D721Med (cell line): ENCODE measurements at regions not wholly inside any gene's neighbourhood (a gene's known extent, or its start where the extent isn't known, plus 50 kb on each side); places are given as distances from the start of the nearest gene placed in this dataset.

Experiments
- DNase-seq: peaks from one replicate; pipeline ENCODE4 v3.0.0; 2011; ENCODE audit warnings: low spot score; ENCODE audit not compliant: insufficient read length
- FAIRE-seq: peaks from 2 replicates; lab custom pipeline; 2011; peaks lifted over from hg19 to GRCh38; lab: Jason Lieb, UNC
- TF ChIP-seq, protein P1 (sequence below): IDR thresholded peaks from 2 replicates; pipeline ENCODE4 v1.5.1; 2012; ENCODE audit warnings: mild to moderate bottlenecking, control low read depth; ENCODE audit not compliant: insufficient read depth; ENCODE audit errors: missing control alignments

DNA sequence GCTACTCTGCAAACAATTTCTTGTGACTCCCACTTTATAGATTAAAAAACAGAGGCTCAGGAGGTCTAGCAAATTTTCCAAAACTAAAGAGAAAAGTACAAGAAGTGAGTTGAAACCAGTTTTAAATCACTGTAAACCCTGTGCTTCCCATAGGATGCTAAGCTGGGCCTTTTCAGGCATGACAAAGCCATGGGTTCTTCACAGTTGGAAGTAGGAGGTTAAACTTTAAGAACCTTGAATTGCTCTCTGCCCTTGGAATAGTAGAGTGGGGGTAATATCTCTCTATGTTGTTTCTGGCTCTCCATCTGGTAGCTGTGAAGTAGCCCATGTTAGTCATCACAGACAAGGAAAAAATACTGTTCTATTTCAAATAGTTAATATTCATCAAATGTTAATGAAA, 193.6 kb upstream of the SATB1 start:
- TF ChIP-seq, protein P1, sequence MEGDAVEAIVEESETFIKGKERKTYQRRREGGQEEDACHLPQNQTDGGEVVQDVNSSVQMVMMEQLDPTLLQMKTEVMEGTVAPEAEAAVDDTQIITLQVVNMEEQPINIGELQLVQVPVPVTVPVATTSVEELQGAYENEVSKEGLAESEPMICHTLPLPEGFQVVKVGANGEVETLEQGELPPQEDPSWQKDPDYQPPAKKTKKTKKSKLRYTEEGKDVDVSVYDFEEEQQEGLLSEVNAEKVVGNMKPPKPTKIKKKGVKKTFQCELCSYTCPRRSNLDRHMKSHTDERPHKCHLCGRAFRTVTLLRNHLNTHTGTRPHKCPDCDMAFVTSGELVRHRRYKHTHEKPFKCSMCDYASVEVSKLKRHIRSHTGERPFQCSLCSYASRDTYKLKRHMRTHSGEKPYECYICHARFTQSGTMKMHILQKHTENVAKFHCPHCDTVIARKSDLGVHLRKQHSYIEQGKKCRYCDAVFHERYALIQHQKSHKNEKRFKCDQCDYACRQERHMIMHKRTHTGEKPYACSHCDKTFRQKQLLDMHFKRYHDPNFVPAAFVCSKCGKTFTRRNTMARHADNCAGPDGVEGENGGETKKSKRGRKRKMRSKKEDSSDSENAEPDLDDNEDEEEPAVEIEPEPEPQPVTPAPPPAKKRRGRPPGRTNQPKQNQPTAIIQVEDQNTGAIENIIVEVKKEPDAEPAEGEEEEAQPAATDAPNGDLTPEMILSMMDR, result no peak
- FAIRE-seq (no peak), DNase-seq (no peak)

DNA sequence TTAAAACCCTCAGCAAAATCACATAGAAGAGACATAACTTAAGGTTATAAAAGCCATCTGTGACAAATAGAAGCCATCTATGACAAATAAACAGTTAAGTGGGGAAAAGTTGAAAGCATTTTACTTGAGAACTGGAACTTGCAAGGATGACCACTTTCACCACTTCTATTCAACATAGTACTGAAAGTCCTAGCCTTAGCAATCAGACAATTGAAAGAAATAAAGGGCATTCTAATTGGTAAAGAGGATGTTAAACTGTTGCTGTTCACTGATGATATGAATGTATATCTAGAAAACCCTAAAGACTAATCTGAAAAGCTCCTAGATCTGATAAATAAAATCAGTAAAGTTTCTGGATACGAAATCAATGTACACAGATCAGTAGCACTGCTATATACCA, 186.9 kb upstream of the SATB1 start:
- FAIRE-seq, result no peak
- no peak for DNase-seq
- TF ChIP-seq, protein P1, result no peak

DNA sequence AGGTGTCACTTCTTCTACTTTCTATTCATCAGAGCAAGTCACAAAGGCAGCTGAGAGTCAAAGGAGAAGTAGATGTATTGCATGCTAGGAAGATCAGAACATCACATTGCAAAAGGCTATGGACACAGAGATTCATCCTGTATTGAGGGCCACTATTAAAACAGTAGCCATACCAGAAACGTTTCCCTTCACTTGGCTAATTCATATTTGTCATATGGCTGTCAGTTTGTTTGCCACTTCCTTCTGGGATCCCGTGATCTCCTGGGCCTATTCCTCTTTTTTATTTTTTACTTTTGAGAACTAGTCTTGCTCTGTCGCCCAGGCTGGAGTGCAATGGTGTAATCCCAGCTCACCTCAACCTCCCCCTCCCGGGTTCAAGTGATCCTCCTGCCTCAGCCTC, 184.0 kb upstream of the SATB1 start:
- DNase-seq, result no peak
- no peak for FAIRE-seq
- TF ChIP-seq, protein P1, result no peak

DNA sequence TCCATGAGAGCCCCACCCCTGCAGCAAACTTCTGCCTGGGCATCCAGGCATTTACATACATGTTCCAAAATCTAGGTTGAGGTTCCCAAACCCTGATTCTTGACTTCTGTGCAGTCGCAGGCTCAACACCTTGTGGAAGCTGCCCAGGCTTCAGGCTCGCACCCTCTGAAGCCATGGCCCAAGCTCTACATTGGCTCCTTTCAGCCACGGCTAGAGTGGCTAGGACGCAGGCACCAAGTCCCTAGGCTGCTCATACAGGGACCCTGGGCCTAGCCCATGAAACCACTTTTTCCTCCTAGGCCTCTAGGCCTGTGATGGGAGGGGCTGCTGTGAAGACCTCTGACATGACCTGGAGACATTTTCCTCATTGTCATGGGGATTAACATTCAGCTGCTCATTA, 172.8 kb upstream of the SATB1 start:
- TF ChIP-seq, protein P1, result no peak
- DNase-seq (no peak), FAIRE-seq (no peak)

DNA sequence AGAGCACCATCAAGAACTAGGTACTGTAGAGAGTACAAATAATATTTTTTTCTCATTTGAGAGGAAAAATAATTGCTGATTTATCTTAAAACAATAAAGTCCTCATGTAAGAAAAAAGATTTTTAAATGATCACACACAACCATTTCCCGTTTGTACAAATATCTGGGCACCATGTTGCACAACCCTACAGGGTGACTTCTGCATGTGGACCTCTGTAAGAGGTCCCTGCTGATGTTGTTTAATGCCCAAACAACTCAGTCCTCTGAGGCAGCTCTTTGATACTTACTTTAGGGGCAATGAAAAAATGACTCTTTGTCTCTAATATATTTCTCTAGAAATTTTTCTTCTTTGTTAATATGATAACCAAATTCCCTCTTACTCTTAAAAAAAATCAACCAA, 168.1 kb upstream of the SATB1 start:
- TF ChIP-seq, protein P1, result no peak
- FAIRE-seq, result no peak
- no peak for DNase-seq

DNA sequence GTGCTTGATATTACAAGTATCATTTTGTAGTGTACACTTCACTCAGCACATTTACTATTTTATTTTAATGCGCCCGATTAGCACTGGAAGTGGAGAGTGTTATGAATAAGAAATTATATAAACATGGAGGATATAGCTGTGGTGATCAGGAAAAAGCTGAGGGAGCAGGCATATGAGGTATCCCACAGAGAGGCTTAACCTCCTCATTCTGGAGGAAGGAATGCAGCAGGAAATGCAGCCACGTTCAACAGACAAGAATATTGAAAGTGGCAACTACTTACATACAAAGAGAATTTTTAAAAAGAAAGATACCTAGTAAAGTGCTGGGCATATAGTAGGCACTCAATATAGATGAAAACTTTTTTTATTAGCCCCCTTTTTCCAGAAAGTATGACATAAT, 166.0 kb upstream of the SATB1 start:
- no peak for FAIRE-seq
- TF ChIP-seq, protein P1, result no peak
- no peak for DNase-seq

DNA sequence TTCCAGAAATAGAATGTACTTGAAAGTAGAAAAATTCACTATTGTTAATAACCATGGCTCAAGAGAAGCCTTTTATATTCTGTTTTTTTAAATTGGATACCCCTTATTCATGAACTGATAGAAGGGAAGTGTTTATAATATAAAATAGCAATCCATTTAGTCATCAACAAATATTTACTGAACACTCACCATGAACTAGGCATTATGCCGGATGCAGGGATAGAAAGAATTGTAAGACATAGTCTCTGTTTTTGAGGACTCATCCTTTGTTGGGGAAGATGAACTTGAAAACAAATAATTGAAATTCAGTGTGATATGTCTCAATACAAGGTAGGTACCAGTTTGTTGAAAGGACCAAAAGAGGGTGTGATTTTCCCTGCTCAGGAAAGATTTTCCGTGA, 160.9 kb upstream of the SATB1 start:
- FAIRE-seq, result no peak

More for the DNA sequence above, 160.9 kb upstream of the SATB1 start:
- no peak for DNase-seq
- TF ChIP-seq, protein P1, result no peak
